ENCODE measurements at regions not wholly inside any gene's neighbourhood (a gene's known extent, or its start where the extent isn't known, plus 50 kb on each side); places are given as distances from the start of the nearest gene placed in this dataset.

DNA sequence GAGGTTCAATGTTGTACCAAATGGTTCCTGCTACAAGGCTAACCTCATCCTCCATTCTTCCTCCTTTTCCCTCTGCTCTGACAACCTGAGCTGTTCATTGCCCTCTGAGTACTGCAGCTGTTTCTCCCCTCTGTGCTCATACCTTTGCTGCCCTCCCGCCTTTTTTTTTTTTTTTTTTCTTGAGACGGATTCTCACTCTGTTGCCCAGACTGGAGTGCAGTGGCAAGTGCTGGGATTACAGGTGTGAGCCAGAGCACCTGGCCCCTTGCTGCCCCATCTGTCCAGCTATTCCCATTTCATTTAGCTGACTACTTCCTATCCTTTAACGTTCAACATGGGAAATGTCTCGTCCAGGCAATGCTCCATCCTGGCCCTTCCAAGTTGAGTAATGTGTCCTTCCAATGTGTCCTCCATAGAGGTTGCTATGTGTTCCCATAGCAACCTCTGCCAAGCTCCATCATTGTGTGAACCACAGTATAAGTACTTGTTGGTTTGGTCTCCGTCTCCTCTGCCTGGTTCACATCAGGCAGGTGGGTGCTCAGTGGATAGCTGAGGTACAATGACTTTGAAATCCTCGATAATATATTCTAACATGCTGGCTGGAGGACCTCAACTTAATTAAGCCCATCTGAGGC, 179.9 kb upstream of the ANKRD28 start:
- TF ChIP-seq EZH2 (IDR thresholded peaks at IDR 0.05; ENCODE audit: borderline replicate concordance, insufficient read depth, low read length, poor library complexity, severe bottlenecking) = no peak
- no peak for TF ChIP-seq TAF1 (IDR thresholded peaks at IDR 0.05; ENCODE audit: low read depth)
- TF ChIP-seq MXI1 (conservative IDR thresholded peaks at IDR 0.05; ENCODE audit: poor library complexity, severe bottlenecking) = no peak
- TF ChIP-seq POLR2AphosphoS5 (IDR thresholded peaks at IDR 0.05) = no peak
- TF ChIP-seq RAD21 (conservative IDR thresholded peaks at IDR 0.05) = no peak
- TF ChIP-seq, protein P1, sequence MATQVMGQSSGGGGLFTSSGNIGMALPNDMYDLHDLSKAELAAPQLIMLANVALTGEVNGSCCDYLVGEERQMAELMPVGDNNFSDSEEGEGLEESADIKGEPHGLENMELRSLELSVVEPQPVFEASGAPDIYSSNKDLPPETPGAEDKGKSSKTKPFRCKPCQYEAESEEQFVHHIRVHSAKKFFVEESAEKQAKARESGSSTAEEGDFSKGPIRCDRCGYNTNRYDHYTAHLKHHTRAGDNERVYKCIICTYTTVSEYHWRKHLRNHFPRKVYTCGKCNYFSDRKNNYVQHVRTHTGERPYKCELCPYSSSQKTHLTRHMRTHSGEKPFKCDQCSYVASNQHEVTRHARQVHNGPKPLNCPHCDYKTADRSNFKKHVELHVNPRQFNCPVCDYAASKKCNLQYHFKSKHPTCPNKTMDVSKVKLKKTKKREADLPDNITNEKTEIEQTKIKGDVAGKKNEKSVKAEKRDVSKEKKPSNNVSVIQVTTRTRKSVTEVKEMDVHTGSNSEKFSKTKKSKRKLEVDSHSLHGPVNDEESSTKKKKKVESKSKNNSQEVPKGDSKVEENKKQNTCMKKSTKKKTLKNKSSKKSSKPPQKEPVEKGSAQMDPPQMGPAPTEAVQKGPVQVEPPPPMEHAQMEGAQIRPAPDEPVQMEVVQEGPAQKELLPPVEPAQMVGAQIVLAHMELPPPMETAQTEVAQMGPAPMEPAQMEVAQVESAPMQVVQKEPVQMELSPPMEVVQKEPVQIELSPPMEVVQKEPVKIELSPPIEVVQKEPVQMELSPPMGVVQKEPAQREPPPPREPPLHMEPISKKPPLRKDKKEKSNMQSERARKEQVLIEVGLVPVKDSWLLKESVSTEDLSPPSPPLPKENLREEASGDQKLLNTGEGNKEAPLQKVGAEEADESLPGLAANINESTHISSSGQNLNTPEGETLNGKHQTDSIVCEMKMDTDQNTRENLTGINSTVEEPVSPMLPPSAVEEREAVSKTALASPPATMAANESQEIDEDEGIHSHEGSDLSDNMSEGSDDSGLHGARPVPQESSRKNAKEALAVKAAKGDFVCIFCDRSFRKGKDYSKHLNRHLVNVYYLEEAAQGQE (IDR thresholded peaks at IDR 0.05; ENCODE audit: borderline replicate concordance) = no peak
- TF ChIP-seq, protein P2, sequence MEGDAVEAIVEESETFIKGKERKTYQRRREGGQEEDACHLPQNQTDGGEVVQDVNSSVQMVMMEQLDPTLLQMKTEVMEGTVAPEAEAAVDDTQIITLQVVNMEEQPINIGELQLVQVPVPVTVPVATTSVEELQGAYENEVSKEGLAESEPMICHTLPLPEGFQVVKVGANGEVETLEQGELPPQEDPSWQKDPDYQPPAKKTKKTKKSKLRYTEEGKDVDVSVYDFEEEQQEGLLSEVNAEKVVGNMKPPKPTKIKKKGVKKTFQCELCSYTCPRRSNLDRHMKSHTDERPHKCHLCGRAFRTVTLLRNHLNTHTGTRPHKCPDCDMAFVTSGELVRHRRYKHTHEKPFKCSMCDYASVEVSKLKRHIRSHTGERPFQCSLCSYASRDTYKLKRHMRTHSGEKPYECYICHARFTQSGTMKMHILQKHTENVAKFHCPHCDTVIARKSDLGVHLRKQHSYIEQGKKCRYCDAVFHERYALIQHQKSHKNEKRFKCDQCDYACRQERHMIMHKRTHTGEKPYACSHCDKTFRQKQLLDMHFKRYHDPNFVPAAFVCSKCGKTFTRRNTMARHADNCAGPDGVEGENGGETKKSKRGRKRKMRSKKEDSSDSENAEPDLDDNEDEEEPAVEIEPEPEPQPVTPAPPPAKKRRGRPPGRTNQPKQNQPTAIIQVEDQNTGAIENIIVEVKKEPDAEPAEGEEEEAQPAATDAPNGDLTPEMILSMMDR (IDR thresholded peaks at IDR 0.05; ENCODE audit: poor library complexity, severe bottlenecking) = no peak
- no peak for TF ChIP-seq EP300 (conservative IDR thresholded peaks at IDR 0.05; ENCODE audit: poor library complexity, severe bottlenecking)
- Histone ChIP-seq H3K27ac (ENCODE audit: low read length) (no peak overlapping the region), H2AFZ (ENCODE audit: low read depth, low read length) (no peak overlapping the region), H3K36me3 (ENCODE audit: insufficient read depth, low read length) (no peaks in the 10 kb centered on the region), H3K9me3 (ENCODE audit: low read length) (no peaks in the 10 kb centered on the region), H4K20me1 (ENCODE audit: insufficient read depth) (no peaks in the 10 kb centered on the region), H3K79me2 (replicated peaks; ENCODE audit: insufficient read depth, low read length) (no peaks in the 10 kb centered on the region), H3K9me2 (ENCODE audit: insufficient read depth, low read length) (no peaks in the 10 kb centered on the region), H3K4me2 (ENCODE audit: low read length) (no peak overlapping the region), H3F3A (ENCODE audit: insufficient read depth, low read length, poor library complexity, severe bottlenecking) (no peaks in the 10 kb centered on the region), H3K27me3 (ENCODE audit: insufficient read depth, low read depth, low read length) (no peaks in the 10 kb centered on the region), H3K9ac (ENCODE audit: low read length) (no peak overlapping the region), H3K4me3 (ENCODE audit: low read length) (no peak overlapping the region)

DNA sequence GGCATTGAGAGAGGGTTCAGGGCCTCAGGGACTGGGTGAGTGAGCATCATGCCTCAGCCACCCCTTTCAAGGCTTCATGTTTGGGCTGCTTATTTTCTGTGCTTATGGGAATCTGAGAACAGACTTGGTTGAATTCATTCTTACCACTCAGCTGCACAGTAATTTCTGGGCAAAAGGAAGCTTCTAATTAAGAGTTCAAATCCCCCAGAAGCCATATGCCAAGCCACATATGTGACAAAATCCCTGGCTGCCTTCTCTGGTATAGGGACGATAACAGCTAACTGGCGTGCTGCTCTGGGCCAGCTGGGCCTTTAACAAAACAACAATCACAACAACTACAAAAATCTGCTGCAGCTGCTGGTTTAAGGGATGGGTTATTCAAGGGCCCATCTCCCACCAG, 181.0 kb upstream of the ANKRD28 start:
- no peaks in the 10 kb centered on the region for H3K79me2 ChIP-seq (replicated peaks; ENCODE audit: insufficient read depth, low read length)
- H3K9ac ChIP-seq (ENCODE audit: low read length) = no peak overlapping the region
- no peak overlapping the region for H3K27ac ChIP-seq (ENCODE audit: low read length)
- H2AFZ ChIP-seq (ENCODE audit: low read depth, low read length) = no peak overlapping the region
- H3K9me3 ChIP-seq (ENCODE audit: low read length) = no peaks in the 10 kb centered on the region
- TF ChIP-seq MXI1 (conservative IDR thresholded peaks at IDR 0.05; ENCODE audit: poor library complexity, severe bottlenecking) (no peak), TAF1 (IDR thresholded peaks at IDR 0.05; ENCODE audit: low read depth) (no peak)
- no peaks in the 10 kb centered on the region for H3K9me2 ChIP-seq (ENCODE audit: insufficient read depth, low read length)
- no peaks in the 10 kb centered on the region for H3K27me3 ChIP-seq (ENCODE audit: insufficient read depth, low read depth, low read length)
- H4K20me1 ChIP-seq (ENCODE audit: insufficient read depth) = no peaks in the 10 kb centered on the region
- H3F3A ChIP-seq (ENCODE audit: insufficient read depth, low read length, poor library complexity, severe bottlenecking) = no peaks in the 10 kb centered on the region
- no peak overlapping the region for H3K4me2 ChIP-seq (ENCODE audit: low read length)
- H3K4me3 ChIP-seq (ENCODE audit: low read length) = no peak overlapping the region
- H3K36me3 ChIP-seq (ENCODE audit: insufficient read depth, low read length) = no peaks in the 10 kb centered on the region

DNA sequence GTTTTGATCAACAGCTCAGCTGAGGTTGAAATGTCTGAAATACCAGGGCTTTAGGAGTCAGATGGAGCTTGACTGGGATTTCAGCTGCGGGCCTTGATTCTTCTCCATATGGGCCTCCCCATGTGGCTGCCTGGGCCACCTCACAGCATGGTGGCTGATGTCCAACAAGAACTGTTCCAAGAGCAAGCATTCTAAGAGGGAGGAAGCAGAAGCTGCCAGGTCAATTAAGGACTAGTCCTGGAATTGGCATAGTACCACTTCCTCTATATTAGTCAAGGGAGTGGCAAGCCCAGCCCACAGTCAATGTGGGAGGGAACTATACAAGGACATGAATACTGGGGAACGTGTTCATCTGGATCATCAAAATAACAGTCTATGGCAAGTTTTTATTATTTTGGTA, 181.7 kb upstream of the ANKRD28 start:
- Histone ChIP-seq H3K9ac (ENCODE audit: low read length) (no peak overlapping the region), H3K4me3 (ENCODE audit: low read length) (no peak overlapping the region), H3K36me3 (ENCODE audit: insufficient read depth, low read length) (no peaks in the 10 kb centered on the region), H3F3A (ENCODE audit: insufficient read depth, low read length, poor library complexity, severe bottlenecking) (no peaks in the 10 kb centered on the region), H3K9me2 (ENCODE audit: insufficient read depth, low read length) (no peaks in the 10 kb centered on the region), H3K27me3 (ENCODE audit: insufficient read depth, low read depth, low read length) (no peaks in the 10 kb centered on the region), H3K79me2 (replicated peaks; ENCODE audit: insufficient read depth, low read length) (no peaks in the 10 kb centered on the region), H2AFZ (ENCODE audit: low read depth, low read length) (no peak overlapping the region), H3K27ac (ENCODE audit: low read length) (no peak overlapping the region), H3K4me2 (ENCODE audit: low read length) (no peak overlapping the region), H3K9me3 (ENCODE audit: low read length) (no peaks in the 10 kb centered on the region), H4K20me1 (ENCODE audit: insufficient read depth) (no peaks in the 10 kb centered on the region)
- TF ChIP-seq EZH2 (IDR thresholded peaks at IDR 0.05; ENCODE audit: borderline replicate concordance, insufficient read depth, low read length, poor library complexity, severe bottlenecking) (no peak), POLR2AphosphoS5 (IDR thresholded peaks at IDR 0.05) (no peak), MXI1 (conservative IDR thresholded peaks at IDR 0.05; ENCODE audit: poor library complexity, severe bottlenecking) (no peak), SMC3 (conservative IDR thresholded peaks at IDR 0.05; ENCODE audit: poor library complexity) (no peak), RAD21 (conservative IDR thresholded peaks at IDR 0.05) (no peak), TAF1 (IDR thresholded peaks at IDR 0.05; ENCODE audit: low read depth) (no peak), EP300 (conservative IDR thresholded peaks at IDR 0.05; ENCODE audit: poor library complexity, severe bottlenecking) (no peak)
- TF ChIP-seq, protein P2 (IDR thresholded peaks at IDR 0.05; ENCODE audit: poor library complexity, severe bottlenecking) = no peak
- TF ChIP-seq, protein P1 (IDR thresholded peaks at IDR 0.05; ENCODE audit: borderline replicate concordance) = no peak
